Endothelial cell of hepatic sinusoid (primary cell): ENCODE measurements at regions not wholly inside any gene's neighbourhood (a gene's known extent, or its start where the extent isn't known, plus 50 kb on each side); places are given as distances from the start of the nearest gene placed in this dataset.

Experiments used
- in situ Hi-C: cut with HindIII; loops from 2 replicates; pipeline ENCODE4 v1.10.0; 2017; ENCODE audit warnings: low sequenced_read_pairs

GRCh38 chr2:220856486-220856885, 715.6 kb downstream of the EPHA4 start:
- in situ Hi-C loops: no loop called here

GRCh38 chr2:220857368-220857767, 714.7 kb downstream of the EPHA4 start:
- in situ Hi-C loops: no loop called here

GRCh38 chr2:220858101-220858500, 714.0 kb downstream of the EPHA4 start:
- in situ Hi-C loops: no loop called here

GRCh38 chr2:220871909-220872308, 700.2 kb downstream of the EPHA4 start:
- in situ Hi-C loops: no loop called here

GRCh38 chr2:220876080-220876824, 695.9 kb downstream of the EPHA4 start:
- in situ Hi-C loops: no loop called here

GRCh38 chr2:220877491-220877890, 694.6 kb downstream of the EPHA4 start:
- in situ Hi-C loops: no loop called here

- in situ Hi-C loops: no loop called here
These were observed 694.2 kb downstream of the EPHA4 start for GRCh38 chr2:220877897-220878296.

- in situ Hi-C loops: no loop called here
These were observed 691.2 kb downstream of the EPHA4 start for GRCh38 chr2:220880623-220881596.

GRCh38 chr2:220882507-220882906, 689.6 kb downstream of the EPHA4 start:
- in situ Hi-C loops: no loop called here

GRCh38 chr2:220885593-220885992, 686.5 kb downstream of the EPHA4 start:
- in situ Hi-C loops: no loop called here

GRCh38 chr2:220887271-220887870, 684.7 kb downstream of the EPHA4 start:
- in situ Hi-C loops: no loop called here

GRCh38 chr2:220887876-220888275, 684.2 kb downstream of the EPHA4 start:
- in situ Hi-C loops: no loop called here

GRCh38 chr2:220890931-220891330, 681.2 kb downstream of the EPHA4 start:
- in situ Hi-C loops: no loop called here

- in situ Hi-C loops: no loop called here
These were observed 680.7 kb downstream of the EPHA4 start for GRCh38 chr2:220891405-220891804.

- in situ Hi-C loops: no loop called here
These were observed 680.0 kb downstream of the EPHA4 start for GRCh38 chr2:220892018-220892634.

- in situ Hi-C loops: no loop called here
These were observed 678.7 kb downstream of the EPHA4 start for GRCh38 chr2:220893411-220893810.

- in situ Hi-C loops: no loop called here
These were observed 678.0 kb downstream of the EPHA4 start for GRCh38 chr2:220894069-220894468.

GRCh38 chr2:220899492-220899891, 672.6 kb downstream of the EPHA4 start:
- in situ Hi-C loops: no loop called here

GRCh38 chr2:220904015-220904414, 668.1 kb downstream of the EPHA4 start:
- in situ Hi-C loops: no loop called here

- in situ Hi-C loops: no loop called here
These were observed 658.7 kb downstream of the EPHA4 start for GRCh38 chr2:220913384-220913783.

- in situ Hi-C loops: no loop called here
These were observed 656.9 kb downstream of the EPHA4 start for GRCh38 chr2:220915092-220915623.
